ENCODE measurements at regions not wholly inside any gene's neighbourhood (a gene's known extent, or its start where the extent isn't known, plus 50 kb on each side); places are given as distances from the start of the nearest gene placed in this dataset.

DNA sequence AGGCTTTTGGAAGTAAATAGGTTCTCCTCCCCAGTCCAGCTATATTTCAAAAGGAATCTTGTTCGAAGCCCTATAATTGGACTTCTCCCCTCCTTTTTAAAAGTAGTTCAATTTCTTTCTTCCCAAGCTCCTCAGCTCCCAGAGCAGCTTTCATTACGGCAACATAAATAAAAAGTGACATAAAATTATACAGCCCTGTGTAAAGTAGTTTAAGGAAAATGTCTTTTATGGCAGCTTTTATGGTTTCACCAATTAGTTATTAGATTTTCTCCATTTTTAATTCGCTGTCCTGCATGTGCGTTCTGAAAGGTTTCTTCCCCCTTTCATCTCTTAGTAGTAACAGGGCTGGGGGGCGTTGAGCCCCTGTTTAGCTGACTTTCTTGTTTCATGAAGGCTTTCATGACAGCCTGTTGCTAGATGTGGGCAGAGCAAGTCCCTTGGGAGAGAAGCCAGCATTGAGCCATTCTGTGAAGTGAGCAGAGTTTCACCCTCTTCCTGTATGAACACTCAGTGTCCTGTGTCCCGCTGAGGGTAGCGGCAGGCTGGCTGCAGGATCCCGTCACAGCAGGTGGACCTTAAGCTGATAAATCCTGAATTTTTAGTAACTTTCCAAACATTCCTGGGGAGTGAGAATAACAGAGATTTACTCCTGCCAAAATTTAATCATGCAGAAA is 229.7 kb upstream of the SPRED2 start:
- TF ChIP-seq, protein P1, sequence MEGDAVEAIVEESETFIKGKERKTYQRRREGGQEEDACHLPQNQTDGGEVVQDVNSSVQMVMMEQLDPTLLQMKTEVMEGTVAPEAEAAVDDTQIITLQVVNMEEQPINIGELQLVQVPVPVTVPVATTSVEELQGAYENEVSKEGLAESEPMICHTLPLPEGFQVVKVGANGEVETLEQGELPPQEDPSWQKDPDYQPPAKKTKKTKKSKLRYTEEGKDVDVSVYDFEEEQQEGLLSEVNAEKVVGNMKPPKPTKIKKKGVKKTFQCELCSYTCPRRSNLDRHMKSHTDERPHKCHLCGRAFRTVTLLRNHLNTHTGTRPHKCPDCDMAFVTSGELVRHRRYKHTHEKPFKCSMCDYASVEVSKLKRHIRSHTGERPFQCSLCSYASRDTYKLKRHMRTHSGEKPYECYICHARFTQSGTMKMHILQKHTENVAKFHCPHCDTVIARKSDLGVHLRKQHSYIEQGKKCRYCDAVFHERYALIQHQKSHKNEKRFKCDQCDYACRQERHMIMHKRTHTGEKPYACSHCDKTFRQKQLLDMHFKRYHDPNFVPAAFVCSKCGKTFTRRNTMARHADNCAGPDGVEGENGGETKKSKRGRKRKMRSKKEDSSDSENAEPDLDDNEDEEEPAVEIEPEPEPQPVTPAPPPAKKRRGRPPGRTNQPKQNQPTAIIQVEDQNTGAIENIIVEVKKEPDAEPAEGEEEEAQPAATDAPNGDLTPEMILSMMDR (IDR thresholded peaks at IDR 0.05; ENCODE audit: borderline replicate concordance, extremely low read depth, low read length, poor library complexity, severe bottlenecking), result no peak
- no peak for TF ChIP-seq EZH2 (IDR thresholded peaks at IDR 0.05; ENCODE audit: borderline replicate concordance, low read depth, low read length, severe bottlenecking)
